Gastroesophageal sphincter (tissue), 3 donors: ENCODE measurements at regions not wholly inside any gene's neighbourhood (a gene's known extent, or its start where the extent isn't known, plus 50 kb on each side); places are given as distances from the start of the nearest gene placed in this dataset.

Source experiments
- CTCF ChIP-seq, 4 experiments: fragments of 200-600 bp in 2 of 4; fragments of 450-650 bp in 2 of 4; sonication (generic) in 1 of 4; IDR thresholded peaks; one replicate each; pipeline ENCODE4 v1.5.1; 2017 to 2019; ENCODE audit warnings: antibody characterized with exemption in 4 of 4, mild to moderate bottlenecking in 2 of 4, moderate library complexity in 2 of 4
- POLR2A ChIP-seq, 2 donors: fragments of 450-650 bp; IDR thresholded peaks; one replicate each; pipeline ENCODE4 v1.6.1; 2017; ENCODE audit warnings: antibody characterized with exemption in 2 of 2, mild to moderate bottlenecking in 2 of 2, moderate library complexity in 1 of 2
- POLR2AphosphoS5 ChIP-seq: sonication (generic); formaldehyde crosslinking; IDR thresholded peaks from one replicate; pipeline ENCODE4 v1.6.1; 2017; ENCODE audit warnings: antibody characterized with exemption

GRCh38 chr18:35880788-35881455 is 91.6 kb upstream of the RMP24 start:
- TF ChIP-seq CTCF (IDR thresholded peaks at IDR 0.05) = no peak
- no peak for TF ChIP-seq POLR2AphosphoS5
- no peak for TF ChIP-seq POLR2A (IDR thresholded peaks at IDR 0.05)
